AG09319 (cell line): ENCODE measurements at regions not wholly inside any gene's neighbourhood (a gene's known extent, or its start where the extent isn't known, plus 50 kb on each side); places are given as distances from the start of the nearest gene placed in this dataset.
"Not testable (repeated sequence)": the region's sequence is repeated elsewhere in the genome, so short reads cannot be mapped to it uniquely, and the experiment has no call there.

Experiments
- DNase-seq: peaks from one replicate; pipeline ENCODE4 v3.0.0-alpha.2; 2010; ENCODE audit warnings: low read depth; ENCODE audit errors: extremely low read depth
- CTCF ChIP-seq: IDR thresholded peaks from 2 replicates; pipeline ENCODE4 v1.5.1; 2011; ENCODE audit warnings: low read depth, mild to moderate bottlenecking, inconsistent platforms, low read length, moderate library complexity

- TF ChIP-seq CTCF = no peak
- DNase-seq = no peak
Observed at GRCh38 chr22:26835023-26835422, 177.6 kb downstream of the MIAT start.

- DNase-seq = no peak
- peak; percentile 45 for TF ChIP-seq CTCF
Observed at GRCh38 chr22:26835929-26836528, 178.6 kb downstream of the MIAT start.

GRCh38 chr22:26837784-26838470 is 180.5 kb downstream of the MIAT start:
- TF ChIP-seq CTCF = no peak
- no peak for DNase-seq

GRCh38 chr22:26838471-26838825 is 181.1 kb downstream of the MIAT start:
- TF ChIP-seq CTCF = no peak
- no peak for DNase-seq

GRCh38 chr22:26839216-26839615 is 181.8 kb downstream of the MIAT start:
- no peak for DNase-seq
- no peak for TF ChIP-seq CTCF

- not testable (repeated sequence) for DNase-seq
Observed at GRCh38 chr22:26840770-26841169, 183.4 kb downstream of the MIAT start.

GRCh38 chr22:26842103-26842502 is 184.7 kb downstream of the MIAT start:
- TF ChIP-seq CTCF = no peak
- DNase-seq = no peak

GRCh38 chr22:26845021-26845743 is 187.8 kb downstream of the MIAT start:
- TF ChIP-seq CTCF = no peak
- DNase-seq = no peak
